HG03159 (cell line): ENCODE measurements at regions not wholly inside any gene's neighbourhood (a gene's known extent, or its start where the extent isn't known, plus 50 kb on each side); places are given as distances from the start of the nearest gene placed in this dataset.

ENCODE experiments used
- ATAC-seq: cut with Tn5 transposase; IDR thresholded peaks from one replicate; pipeline ENCODE4 v1.9.1; 2021; ENCODE audit warnings: mild to moderate bottlenecking, moderate library complexity; ENCODE audit not compliant: unreplicated experiment

DNA sequence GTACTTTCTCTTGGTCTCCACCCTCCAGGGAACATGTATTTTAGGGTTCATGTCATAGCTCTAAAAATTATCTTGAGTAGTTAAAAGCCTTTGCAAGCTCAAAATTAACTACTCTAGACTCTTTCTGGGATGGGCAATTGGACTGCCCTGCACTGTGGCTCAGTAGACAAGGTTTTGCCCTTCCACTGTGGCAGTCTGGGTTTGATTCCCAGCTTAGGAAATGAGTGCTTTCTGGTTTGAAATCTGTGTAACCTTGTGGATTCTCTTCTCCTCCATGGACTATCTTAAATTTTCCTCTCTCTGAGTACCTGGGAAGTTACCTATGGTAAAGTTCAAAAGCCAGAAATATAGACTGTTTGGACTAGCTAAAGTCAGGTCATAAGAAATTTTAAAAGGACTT lies 94.6 kb upstream of the UST start:
- ATAC-seq: no peak

DNA sequence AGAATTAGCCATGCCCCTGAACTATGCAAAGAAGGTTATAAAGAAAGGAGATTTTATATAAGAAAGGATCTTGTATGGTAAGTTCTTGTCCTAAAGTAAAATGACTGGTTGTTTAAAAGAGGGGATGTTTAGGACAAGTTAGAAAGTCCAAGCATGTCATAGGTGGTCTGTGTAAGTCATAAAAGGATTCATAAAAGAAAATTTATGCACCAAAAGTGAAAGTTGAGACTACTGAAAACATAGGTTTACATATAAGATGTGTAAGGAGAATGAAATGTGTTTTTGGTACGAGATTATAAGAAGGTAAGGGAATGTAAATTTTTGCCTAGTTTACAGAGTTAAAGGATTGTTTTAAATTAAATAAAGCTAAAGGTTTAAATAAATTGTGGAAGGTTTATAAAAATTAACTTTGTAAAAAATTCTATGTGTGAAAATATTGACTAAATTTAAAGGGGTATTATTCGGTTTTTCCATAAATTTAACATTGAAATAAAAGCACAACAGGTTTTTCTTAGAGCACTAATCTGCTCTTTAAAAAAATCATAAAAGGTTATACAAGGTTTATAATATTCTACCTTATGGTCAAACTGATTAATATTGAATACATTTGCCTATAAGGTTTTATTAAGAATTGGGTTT lies 93.6 kb upstream of the UST start:
- ATAC-seq: no peak

DNA sequence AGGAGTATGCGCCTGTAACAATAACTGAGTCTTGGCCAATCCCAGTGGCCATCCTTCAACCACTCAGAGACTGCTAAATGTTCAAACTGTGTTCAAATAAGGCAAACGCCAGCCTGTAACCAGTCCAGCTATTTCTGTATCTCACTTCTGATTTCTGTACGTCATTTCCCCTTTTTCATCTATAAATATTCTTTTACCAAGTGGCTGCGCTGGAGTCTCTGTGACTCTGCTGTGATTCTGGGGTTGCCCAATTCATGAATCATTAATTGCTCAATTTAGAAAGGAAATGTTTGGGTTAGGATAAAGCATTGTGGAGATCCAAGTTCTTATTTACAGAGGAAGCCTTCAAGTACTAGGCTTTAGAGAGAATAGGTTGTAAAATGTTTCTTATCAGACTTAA lies 89.8 kb upstream of the UST start:
- ATAC-seq: no peak

- no peak for ATAC-seq
Measured at GRCh38 chr6:148658681-148659430, 88.0 kb upstream of the UST start.

GRCh38 chr6:148667395-148667794 lies 79.4 kb upstream of the UST start:
- no peak for ATAC-seq

- no peak for ATAC-seq
Measured at GRCh38 chr6:148671085-148671484, 75.7 kb upstream of the UST start.

DNA sequence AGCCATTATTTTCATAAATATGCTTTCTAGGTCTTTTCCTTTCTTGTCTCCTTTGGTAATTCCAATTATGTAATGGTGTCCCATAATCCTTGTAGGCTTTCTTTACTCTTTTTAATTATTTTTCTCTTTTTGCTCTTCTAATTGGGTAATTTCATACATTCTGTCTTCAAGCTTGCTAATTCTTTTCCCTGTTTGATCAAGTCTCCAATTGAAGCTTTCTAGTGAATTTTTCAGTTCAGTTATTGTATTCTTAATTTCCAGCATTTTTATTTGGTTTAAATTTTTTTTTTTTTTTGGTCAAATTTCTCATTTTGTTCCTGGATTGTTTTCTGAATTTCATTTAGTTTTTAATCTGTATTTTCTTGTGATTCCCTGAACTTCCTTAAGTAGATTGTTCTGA lies 74.9 kb upstream of the UST start:
- ATAC-seq: no peak

GRCh38 chr6:148674306-148674705 lies 72.5 kb upstream of the UST start:
- no peak for ATAC-seq

- peak; percentile 83 for ATAC-seq
Measured at GRCh38 chr6:148677594-148678476, 69.0 kb upstream of the UST start.

- no peak for ATAC-seq
Measured at GRCh38 chr6:148678682-148679081, 68.1 kb upstream of the UST start.

DNA sequence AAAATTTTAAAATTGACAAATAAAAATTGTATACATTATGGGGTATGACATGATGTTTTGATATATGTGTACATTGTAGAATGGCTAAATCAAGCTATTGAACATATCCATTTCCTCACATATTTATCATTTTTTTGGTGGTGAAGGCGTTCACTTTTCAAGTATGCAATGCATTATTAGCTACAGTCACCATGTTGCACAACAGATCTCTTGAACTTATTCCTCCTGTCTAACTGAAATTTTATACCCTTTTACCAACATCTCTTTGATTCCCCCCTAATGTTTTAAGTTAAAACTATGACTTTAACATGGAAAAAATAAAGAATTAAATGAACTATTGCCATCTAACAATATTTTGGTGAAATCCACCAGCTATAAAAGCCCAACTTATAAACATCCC lies 65.2 kb upstream of the UST start:
- no peak for ATAC-seq

- ATAC-seq: no peak
Measured at GRCh38 chr6:148682252-148682651, 64.6 kb upstream of the UST start.

- no peak for ATAC-seq
Measured at GRCh38 chr6:148682990-148683389, 63.8 kb upstream of the UST start.

DNA sequence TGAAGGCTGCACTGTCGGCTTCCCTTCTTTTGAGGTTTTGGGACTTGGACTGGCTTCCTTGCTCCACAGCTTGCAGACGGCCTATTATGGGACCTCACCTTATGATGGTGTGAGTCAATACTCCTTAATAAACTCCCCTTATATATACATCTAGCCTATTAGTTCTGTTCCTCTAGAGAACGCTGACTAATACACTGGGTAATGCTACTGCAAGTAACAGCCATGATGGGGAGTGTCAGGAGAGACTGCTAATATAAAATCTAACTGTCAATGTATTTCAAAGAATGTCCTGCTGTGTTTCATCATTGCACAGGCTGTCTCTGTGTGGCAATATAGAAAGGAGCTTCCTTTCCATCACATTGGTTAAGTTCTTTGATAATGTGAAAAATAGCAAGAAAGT lies 57.7 kb upstream of the UST start:
- no peak for ATAC-seq

DNA sequence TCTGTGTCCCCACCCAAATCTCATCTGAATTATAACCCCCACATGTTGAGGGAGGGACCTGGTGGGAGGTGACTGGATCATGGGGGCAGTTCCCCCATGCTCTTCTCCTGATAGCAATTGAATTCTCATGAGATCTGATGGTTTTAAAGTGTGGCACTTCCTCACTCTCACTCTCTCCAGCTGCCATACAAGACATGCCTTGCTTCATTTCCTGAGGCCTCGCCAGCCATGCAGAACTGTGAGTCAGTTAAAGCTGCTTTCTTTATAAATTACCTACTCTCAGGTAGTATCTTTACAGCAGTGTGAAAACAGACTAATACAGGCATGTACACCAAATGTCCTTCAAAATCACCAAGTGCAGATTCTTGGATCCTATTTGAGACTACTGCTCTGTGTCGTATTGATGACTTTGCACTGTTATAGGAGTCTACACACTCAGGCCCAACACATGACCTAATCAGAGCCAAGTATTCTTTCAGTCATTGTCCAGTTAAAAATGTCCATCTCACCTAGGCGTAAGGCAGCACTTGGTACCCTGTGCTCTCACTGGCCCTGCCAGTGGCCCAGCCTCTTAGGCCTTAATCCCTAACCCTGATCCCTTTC lies 52.8 kb upstream of the UST start:
- peak; percentile 76 for ATAC-seq
